NCI-H1092 (cell line): ENCODE measurements at regions not wholly inside any gene's neighbourhood (a gene's known extent, or its start where the extent isn't known, plus 50 kb on each side); places are given as distances from the start of the nearest gene placed in this dataset.
"Not testable (repeated sequence)": the region's sequence is repeated elsewhere in the genome, so short reads cannot be mapped to it uniquely, and the experiment has no call there.

Source experiments
- DNase-seq: peaks from one replicate; lab custom pipeline; 2025; lab: John Stamatoyannopoulos, UW

- no peak for DNase-seq
Measured at GRCh38 chr5:166725593-166725992, 1565.9 kb upstream of the WWC1 start.

- DNase-seq = no peak
Measured at GRCh38 chr5:166726406-166726805, 1565.0 kb upstream of the WWC1 start.

GRCh38 chr5:166742951-166743350 lies 1548.5 kb upstream of the WWC1 start:
- DNase-seq = not testable (repeated sequence)

GRCh38 chr5:166746506-166746905 lies 1544.9 kb upstream of the WWC1 start:
- no peak for DNase-seq

GRCh38 chr5:166750376-166750775 lies 1541.1 kb upstream of the WWC1 start:
- no peak for DNase-seq

- DNase-seq = no peak
Measured at GRCh38 chr5:166758151-166758550, 1533.3 kb upstream of the WWC1 start.

- no peak for DNase-seq
Measured at GRCh38 chr5:166767858-166768257, 1523.6 kb upstream of the WWC1 start.

- no peak for DNase-seq
Measured at GRCh38 chr5:166768536-166768935, 1522.9 kb upstream of the WWC1 start.

GRCh38 chr5:166772770-166773169 lies 1518.7 kb upstream of the WWC1 start:
- DNase-seq = no peak

- no peak for DNase-seq
Measured at GRCh38 chr5:166781737-166782136, 1509.7 kb upstream of the WWC1 start.

GRCh38 chr5:166784545-166785078 lies 1506.8 kb upstream of the WWC1 start:
- DNase-seq = no peak

- no peak for DNase-seq
Measured at GRCh38 chr5:166786178-166786577, 1505.3 kb upstream of the WWC1 start.

GRCh38 chr5:166786889-166787288 lies 1504.6 kb upstream of the WWC1 start:
- no peak for DNase-seq

- DNase-seq = no peak
Measured at GRCh38 chr5:166788050-166788449, 1503.4 kb upstream of the WWC1 start.

- no peak for DNase-seq
Measured at GRCh38 chr5:166795756-166796155, 1495.7 kb upstream of the WWC1 start.

- DNase-seq = no peak
Measured at GRCh38 chr5:166803058-166803457, 1488.4 kb upstream of the WWC1 start.

- not testable (repeated sequence) for DNase-seq
Measured at GRCh38 chr5:166804223-166804622, 1487.2 kb upstream of the WWC1 start.

GRCh38 chr5:166804693-166805092 lies 1486.8 kb upstream of the WWC1 start:
- DNase-seq = not testable (repeated sequence)

- DNase-seq = not testable (repeated sequence)
Measured at GRCh38 chr5:166810093-166810658, 1481.3 kb upstream of the WWC1 start.

- no peak for DNase-seq
Measured at GRCh38 chr5:166810721-166811120, 1480.7 kb upstream of the WWC1 start.

- DNase-seq = no peak
Measured at GRCh38 chr5:166823360-166823759, 1468.1 kb upstream of the WWC1 start.

- no peak for DNase-seq
Measured at GRCh38 chr5:166834246-166834645, 1457.2 kb upstream of the WWC1 start.

GRCh38 chr5:166845044-166845443 lies 1446.4 kb upstream of the WWC1 start:
- DNase-seq = no peak

GRCh38 chr5:166856791-166857190 lies 1434.7 kb upstream of the WWC1 start:
- no peak for DNase-seq
